PC-9 (cell line): ENCODE measurements at regions not wholly inside any gene's neighbourhood (a gene's known extent, or its start where the extent isn't known, plus 50 kb on each side); places are given as distances from the start of the nearest gene placed in this dataset.

Source experiments
- BruUV-seq: library from RNA; stranded (reverse); fragments of 400-500 nt; replicated peaks from 2 replicates; lab custom pipeline; 2021; lab: Mats Ljungman, UMichigan
- CTCF ChIA-PET: fragments of 300-600 bp; sonication (Branson Sonifier 250); formaldehyde crosslinking; loops from one replicate; lab custom pipeline; 2022; ENCODE audit warnings: antibody characterized with exemption; lab: Charles Lee
- POLR2A ChIA-PET: fragments of 300-600 bp; sonication (Branson Sonifier 250); formaldehyde crosslinking; loops from one replicate; lab custom pipeline; 2022; ENCODE audit warnings: antibody characterized with exemption; ENCODE audit not compliant: unreplicated experiment; lab: Charles Lee
- DNase-seq, 2 experiments: peaks; one replicate each; pipeline versions ENCODE4 v3.0.0 to v3.0.0-alpha.2; 2015 to 2022; ENCODE audit warnings: mixed read lengths in 1 of 2
- H2AFZ ChIP-seq: fragments of 200-600 bp; sonication (generic); 2 replicates; pipeline ENCODE4 v1.8.1; 2017; ENCODE audit warnings: antibody characterized with exemption
- H3F3A ChIP-seq: fragments of 200-600 bp; sonication (generic); 2 replicates; pipeline ENCODE4 v1.8.1; 2017; ENCODE audit warnings: antibody characterized with exemption, mild to moderate bottlenecking, low read depth; ENCODE audit not compliant: insufficient read depth
- H3K27ac ChIP-seq: fragments of 200-600 bp; sonication (generic); 2 replicates; pipeline ENCODE4 v1.6.1; 2016; ENCODE audit warnings: mixed run types
- H3K27me3 ChIP-seq: fragments of 200-600 bp; sonication (generic); 2 replicates; pipeline ENCODE4 v1.6.1; 2016; ENCODE audit warnings: low read depth, mixed run types; ENCODE audit not compliant: insufficient read depth
- H3K36me3 ChIP-seq: fragments of 200-600 bp; sonication (generic); 2 replicates; pipeline ENCODE4 v1.6.1; 2016; ENCODE audit warnings: low read depth, mixed run types
- H3K4me1 ChIP-seq: fragments of 200-600 bp; sonication (generic); replicated peaks from 2 replicates; pipeline ENCODE4 v1.6.1; 2016; ENCODE audit warnings: mixed run types; ENCODE audit not compliant: insufficient read depth
- H3K4me2 ChIP-seq: fragments of 200-600 bp; sonication (generic); 2 replicates; pipeline ENCODE4 v1.6.1; 2017; ENCODE audit warnings: mixed run types
- H3K4me3 ChIP-seq: fragments of 200-600 bp; sonication (generic); 2 replicates; pipeline ENCODE4 v1.6.1; 2016; ENCODE audit warnings: mixed run types
- H3K79me2 ChIP-seq: fragments of 200-600 bp; sonication (generic); 2 replicates; pipeline ENCODE4 v1.6.1; 2017; ENCODE audit warnings: low read depth, mixed run types
- H3K9me2 ChIP-seq: fragments of 200-600 bp; sonication (generic); 2 replicates; pipeline ENCODE4 v1.8.1; 2017; ENCODE audit warnings: mild to moderate bottlenecking; ENCODE audit not compliant: insufficient read depth
- H3K9me3 ChIP-seq: fragments of 200-600 bp; sonication (generic); 2 replicates; pipeline ENCODE4 v1.8.1; 2016; ENCODE audit warnings: low read depth; ENCODE audit not compliant: insufficient read depth
- H4K20me1 ChIP-seq: fragments of 200-600 bp; sonication (generic); 2 replicates; pipeline ENCODE4 v1.8.1; 2017; ENCODE audit not compliant: insufficient read depth
- EZH2 ChIP-seq: fragments of 200-600 bp; sonication (generic); IDR thresholded peaks from 2 replicates; pipeline ENCODE4 v1.8.0; 2017; ENCODE audit warnings: antibody characterized with exemption, low read depth
- intact Hi-C: fragments of 100-400 bp; cut with micrococcal nuclease; formaldehyde crosslinking; loops from one replicate; pipeline ENCODE4 v1.10.0; 2022; ENCODE audit not compliant: unreplicated experiment
- TF ChIP-seq, protein P1 (sequence below): fragments of 200-600 bp; sonication (generic); conservative IDR thresholded peaks from 2 replicates; pipeline ENCODE4 v1.6.1; 2017; ENCODE audit warnings: mixed run types, antibody characterized with exemption, mild to moderate bottlenecking, moderate library complexity

DNA sequence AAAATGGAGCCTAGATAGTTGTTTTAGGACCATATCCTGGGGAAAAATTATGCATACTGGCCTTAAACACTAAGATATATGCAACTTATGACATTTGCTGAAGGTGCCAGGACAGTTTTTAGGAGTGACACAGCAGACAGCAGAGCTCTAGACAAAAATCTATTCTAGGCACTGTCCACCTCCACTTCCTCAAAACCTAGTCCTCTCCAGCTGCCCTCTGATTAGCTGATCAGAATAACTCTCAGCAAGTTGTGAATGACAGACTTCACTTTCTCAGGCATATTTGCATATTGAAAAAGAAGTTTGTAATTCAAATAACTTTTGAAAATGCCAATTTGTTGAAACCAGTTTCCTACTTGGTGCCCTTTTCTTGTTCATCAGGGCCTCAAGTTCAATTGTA is 152.3 kb upstream of the STEAP4 start:
- H3K79me2 ChIP-seq = no peaks in the 10 kb centered on the region
- no peak for DNase-seq
- CTCF ChIA-PET = no interaction called here
- no TSS peak for BruUV-seq
- peaks cover 13% of the 10 kb centered on the region for H3K4me1 ChIP-seq
- H3K27me3 ChIP-seq = no peaks in the 10 kb centered on the region
- H3K4me3 ChIP-seq = no peak overlapping the region
- H3K4me2 ChIP-seq = no peak overlapping the region
- no peak overlapping the region for H3K27ac ChIP-seq
- TF ChIP-seq EZH2 = no peak
- TF ChIP-seq, protein P1, sequence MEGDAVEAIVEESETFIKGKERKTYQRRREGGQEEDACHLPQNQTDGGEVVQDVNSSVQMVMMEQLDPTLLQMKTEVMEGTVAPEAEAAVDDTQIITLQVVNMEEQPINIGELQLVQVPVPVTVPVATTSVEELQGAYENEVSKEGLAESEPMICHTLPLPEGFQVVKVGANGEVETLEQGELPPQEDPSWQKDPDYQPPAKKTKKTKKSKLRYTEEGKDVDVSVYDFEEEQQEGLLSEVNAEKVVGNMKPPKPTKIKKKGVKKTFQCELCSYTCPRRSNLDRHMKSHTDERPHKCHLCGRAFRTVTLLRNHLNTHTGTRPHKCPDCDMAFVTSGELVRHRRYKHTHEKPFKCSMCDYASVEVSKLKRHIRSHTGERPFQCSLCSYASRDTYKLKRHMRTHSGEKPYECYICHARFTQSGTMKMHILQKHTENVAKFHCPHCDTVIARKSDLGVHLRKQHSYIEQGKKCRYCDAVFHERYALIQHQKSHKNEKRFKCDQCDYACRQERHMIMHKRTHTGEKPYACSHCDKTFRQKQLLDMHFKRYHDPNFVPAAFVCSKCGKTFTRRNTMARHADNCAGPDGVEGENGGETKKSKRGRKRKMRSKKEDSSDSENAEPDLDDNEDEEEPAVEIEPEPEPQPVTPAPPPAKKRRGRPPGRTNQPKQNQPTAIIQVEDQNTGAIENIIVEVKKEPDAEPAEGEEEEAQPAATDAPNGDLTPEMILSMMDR = no peak
- H2AFZ ChIP-seq = no peak overlapping the region
- POLR2A ChIA-PET = no interaction called here
- H3K9me3 ChIP-seq = no peaks in the 10 kb centered on the region; the same call in 1 of the 2 replicates
- intact Hi-C loops = loop anchor here (5.0 kb wide), 1 partner anchor 152 kb away; the partner anchor contains the start of gene STEAP4
- H3K9me2 ChIP-seq = no peaks in the 10 kb centered on the region
- no peaks in the 10 kb centered on the region for H4K20me1 ChIP-seq
- peaks cover 5% of the 10 kb centered on the region; the same call in 1 of the 2 replicates for H3F3A ChIP-seq
- no peaks in the 10 kb centered on the region for H3K36me3 ChIP-seq

DNA sequence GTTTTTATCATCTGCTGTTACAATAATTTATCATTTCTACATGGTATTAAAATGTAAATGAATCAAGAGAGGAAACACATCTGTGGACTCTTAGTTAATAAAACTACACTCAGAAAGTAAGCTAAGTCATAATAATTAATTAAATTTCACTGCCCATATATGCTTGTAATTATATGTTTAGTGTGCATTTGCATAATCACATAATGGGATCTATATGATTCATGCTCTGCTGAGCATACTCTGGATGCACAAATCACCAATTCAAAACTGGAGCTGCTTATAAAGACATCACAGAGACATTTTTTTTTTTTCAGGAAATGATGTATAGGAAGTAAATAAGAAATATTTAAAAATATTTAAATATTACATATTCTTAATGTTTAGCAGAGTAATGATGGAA is 151.6 kb upstream of the STEAP4 start:
- H3K36me3 ChIP-seq = no peaks in the 10 kb centered on the region
- no peak overlapping the region for H2AFZ ChIP-seq
- H3K79me2 ChIP-seq = no peaks in the 10 kb centered on the region
- H4K20me1 ChIP-seq = no peaks in the 10 kb centered on the region
- H3K27ac ChIP-seq = no peak overlapping the region
- POLR2A ChIA-PET = no interaction called here
- no peaks in the 10 kb centered on the region for H3K27me3 ChIP-seq
- no peak for TF ChIP-seq EZH2
- TF ChIP-seq, protein P1 = no peak
- intact Hi-C loops = loop anchor here (5.0 kb wide), 1 partner anchor 151 kb away; the partner anchor contains the start of gene STEAP4
- DNase-seq = no peak
- H3F3A ChIP-seq = peaks cover 5% of the 10 kb centered on the region; the same call in 1 of the 2 replicates
- no TSS peak for BruUV-seq
- H3K4me3 ChIP-seq = no peak overlapping the region
- H3K4me1 ChIP-seq = peaks cover 13% of the 10 kb centered on the region
- no peaks in the 10 kb centered on the region for H3K9me2 ChIP-seq
- H3K4me2 ChIP-seq = no peak overlapping the region
- CTCF ChIA-PET = no interaction called here
- H3K9me3 ChIP-seq = no peaks in the 10 kb centered on the region; the same call in 1 of the 2 replicates

DNA sequence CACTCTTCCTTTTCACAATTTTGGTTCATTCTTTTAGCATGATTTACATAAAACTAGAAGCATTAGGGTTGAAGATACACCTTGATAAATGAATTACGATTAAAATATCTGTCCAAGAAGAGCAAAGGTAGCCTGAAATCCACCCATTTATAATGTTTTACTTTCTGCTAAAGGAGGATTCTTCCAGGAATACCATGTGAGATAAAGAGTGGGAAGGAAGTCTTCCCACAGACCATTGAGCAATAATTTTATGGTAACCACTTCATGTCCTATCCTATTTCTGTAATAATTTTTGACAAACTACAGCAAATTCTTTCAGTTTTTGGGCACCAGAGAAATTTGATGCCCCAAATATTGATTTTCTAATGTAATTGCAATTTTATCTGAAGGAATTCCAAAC is 150.6 kb upstream of the STEAP4 start:
- TF ChIP-seq, protein P1 = no peak
- TF ChIP-seq EZH2 = no peak
- H3K9me2 ChIP-seq = no peaks in the 10 kb centered on the region
- no peak overlapping the region for H3K27ac ChIP-seq
- ChIA-PET POLR2A (no interaction called here), CTCF (no interaction called here)
- BruUV-seq = no TSS peak
- no peak overlapping the region for H2AFZ ChIP-seq
- no peak for DNase-seq
- no peaks in the 10 kb centered on the region; the same call in 1 of the 2 replicates for H3K9me3 ChIP-seq
- H3K4me1 ChIP-seq = peaks cover 13% of the 10 kb centered on the region
- intact Hi-C loops = loop anchor here (5.0 kb wide), 1 partner anchor 150 kb away; the partner anchor contains the start of gene STEAP4
- no peak overlapping the region for H3K4me3 ChIP-seq
- H3K27me3 ChIP-seq = no peaks in the 10 kb centered on the region
- no peaks in the 10 kb centered on the region for H3K36me3 ChIP-seq
- peaks cover 5% of the 10 kb centered on the region; the same call in 1 of the 2 replicates for H3F3A ChIP-seq
- H3K4me2 ChIP-seq = no peak overlapping the region
- no peaks in the 10 kb centered on the region for H3K79me2 ChIP-seq
- no peaks in the 10 kb centered on the region for H4K20me1 ChIP-seq
